SH-SY5Y (cell line): ENCODE measurements at regions not wholly inside any gene's neighbourhood (a gene's known extent, or its start where the extent isn't known, plus 50 kb on each side); places are given as distances from the start of the nearest gene placed in this dataset.

Source experiments
- GATA2 ChIP-seq: IDR thresholded peaks from 2 replicates; pipeline ENCODE4 v1.6.1; 2011; ENCODE audit warnings: mild to moderate bottlenecking, low read depth, low read length
- GATA3 ChIP-seq: IDR thresholded peaks from 2 replicates; pipeline ENCODE4 v1.6.1; 2011; ENCODE audit warnings: low read depth, mild to moderate bottlenecking, low read length, moderate library complexity

DNA sequence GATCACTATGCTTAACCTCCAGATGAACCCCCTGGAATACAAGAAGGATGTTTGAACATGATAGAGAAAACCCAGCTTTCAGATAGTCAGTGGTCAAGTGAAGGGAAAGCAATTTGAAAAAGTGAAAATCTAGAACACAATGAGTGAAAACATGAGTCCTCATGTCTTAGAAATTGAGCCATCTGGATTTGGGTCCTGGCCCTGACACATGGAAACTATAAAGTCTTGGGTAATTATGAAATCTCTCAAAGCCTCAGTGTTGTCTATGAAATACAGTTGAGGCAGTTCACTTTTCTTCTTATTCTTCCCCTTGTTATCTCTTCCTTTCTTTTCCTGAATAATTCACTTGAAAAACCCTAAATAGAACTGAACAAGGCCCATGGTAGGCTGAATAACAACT, 120.6 kb downstream of the EN1 start:
- TF ChIP-seq GATA2 (no peak), GATA3 (no peak)
